Ammon's horn (tissue), 1 donor: ENCODE measurements at regions not wholly inside any gene's neighbourhood (a gene's known extent, or its start where the extent isn't known, plus 50 kb on each side); places are given as distances from the start of the nearest gene placed in this dataset.

Experiments used
- DNase-seq: peaks from one replicate; pipeline ENCODE4 v3.0.0-alpha.2; 2016; ENCODE audit warnings: low spot score

DNA sequence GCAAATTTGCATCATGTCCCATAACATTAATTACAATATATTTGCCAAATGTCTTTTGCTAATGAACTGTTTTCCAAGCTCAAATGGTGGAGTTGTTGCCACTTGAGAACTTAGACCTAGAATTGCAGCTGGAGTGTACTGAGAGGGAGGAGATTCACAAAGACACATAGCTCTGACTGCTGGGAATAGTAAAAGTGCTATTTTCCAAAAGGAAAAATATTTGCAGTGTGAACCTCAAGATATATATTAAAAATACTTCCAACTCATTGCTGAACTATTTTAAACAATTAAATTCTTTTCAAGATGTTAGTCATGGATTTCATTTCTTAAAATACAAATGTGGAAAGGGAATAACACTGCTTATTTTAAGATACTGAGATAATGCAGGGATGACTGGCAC lies 666.8 kb upstream of the ARPP21 start:
- DNase-seq = no peak

DNA sequence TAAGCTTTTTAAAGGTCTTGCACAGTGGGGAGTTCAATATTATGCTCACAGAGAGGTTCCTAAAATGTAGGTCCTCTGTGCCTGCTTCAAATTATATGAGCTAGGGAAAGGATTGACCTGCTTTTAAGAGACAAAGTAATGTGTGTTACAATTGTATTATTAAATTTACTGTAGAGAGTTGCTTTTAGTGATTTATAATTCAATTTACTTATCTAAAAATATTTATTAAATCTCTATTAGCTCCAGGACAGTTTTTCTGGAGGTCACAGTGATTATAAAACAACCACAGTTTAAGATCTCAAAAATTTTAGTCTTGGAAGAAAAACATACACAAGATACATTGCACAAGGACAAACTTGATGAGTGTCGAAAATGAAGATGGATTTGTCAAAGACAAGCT lies 665.7 kb upstream of the ARPP21 start:
- DNase-seq = no peak

DNA sequence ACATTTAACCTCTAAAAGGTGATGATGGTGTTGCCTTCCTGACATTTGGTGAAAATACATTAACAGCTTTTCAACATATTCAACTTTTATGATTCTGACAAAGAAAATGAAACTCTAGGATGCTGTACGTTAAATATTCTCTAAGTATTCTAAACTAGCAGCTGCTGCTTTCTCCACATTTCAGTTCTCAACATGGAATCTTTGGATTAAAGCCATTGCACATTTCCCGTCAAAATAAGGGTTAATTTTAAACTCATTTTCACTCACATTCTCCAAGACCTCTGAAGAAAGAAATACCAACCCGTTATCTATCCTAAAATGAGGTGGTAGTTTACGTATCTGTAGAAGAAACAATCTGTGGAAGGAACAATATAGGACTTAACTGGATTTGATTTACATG lies 655.7 kb upstream of the ARPP21 start:
- no peak for DNase-seq

DNA sequence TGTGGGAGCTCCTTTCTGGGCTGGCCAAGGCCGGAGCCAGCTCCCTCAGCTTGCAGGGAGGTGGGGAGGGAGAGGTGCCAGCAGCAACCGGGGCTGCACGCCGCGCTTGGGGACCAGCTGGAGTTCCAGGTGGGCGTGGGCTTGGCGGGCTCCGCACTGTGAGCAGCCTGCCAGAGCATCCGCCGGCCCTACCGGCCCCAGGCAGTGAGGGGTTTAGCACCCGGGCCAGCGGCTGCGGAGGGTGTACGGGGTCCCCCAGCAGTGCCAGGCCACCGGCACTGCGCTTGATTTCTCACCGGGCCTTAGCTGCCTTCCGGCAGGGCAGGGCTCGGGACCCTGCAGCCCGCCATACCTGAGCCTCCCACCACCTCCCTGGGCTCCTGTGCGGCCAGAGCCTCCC lies 651.0 kb upstream of the ARPP21 start:
- no peak for DNase-seq

GRCh38 chr3:34995796-34996430 lies 643.4 kb upstream of the ARPP21 start:
- DNase-seq = no peak

DNA sequence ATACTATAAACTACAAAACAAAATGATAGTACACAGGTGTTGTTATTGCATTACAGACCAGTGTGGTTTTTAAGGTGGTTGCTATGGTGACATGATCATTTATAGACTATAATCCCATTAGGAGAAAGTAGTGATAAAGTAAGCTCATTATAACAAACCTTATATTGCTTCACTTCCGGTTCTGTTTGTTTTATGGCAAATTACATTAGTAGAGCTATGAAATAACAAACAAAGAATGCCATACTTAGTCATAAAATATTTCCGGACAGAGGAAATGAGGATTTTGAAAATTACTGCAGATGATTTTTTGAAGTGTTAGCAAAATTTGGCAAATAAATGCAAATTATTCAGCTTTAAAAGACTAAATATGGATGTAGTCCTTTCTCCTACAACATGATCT lies 640.4 kb upstream of the ARPP21 start:
- no peak for DNase-seq

- no peak for DNase-seq
These were observed 627.1 kb upstream of the ARPP21 start for GRCh38 chr3:35012214-35012613.

DNA sequence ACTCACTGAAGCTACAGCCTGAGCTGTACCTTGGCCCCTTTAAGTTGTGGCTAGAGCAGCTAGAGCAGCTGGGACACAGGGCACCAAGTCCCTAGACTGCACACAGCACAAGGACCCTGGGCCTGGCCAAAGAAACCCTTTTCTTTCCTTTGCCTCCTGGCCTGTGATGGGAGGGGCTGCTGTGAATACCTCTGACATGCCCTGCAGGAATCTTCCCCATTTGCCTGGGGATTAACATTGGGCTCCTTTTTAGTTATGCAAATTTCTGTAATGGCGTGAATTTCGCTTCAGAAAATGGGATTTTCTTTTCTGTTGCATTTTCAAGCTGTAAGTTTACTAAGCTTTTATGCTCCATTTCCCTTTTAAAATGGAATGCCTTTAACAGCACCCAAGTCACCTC lies 611.2 kb upstream of the ARPP21 start:
- no peak for DNase-seq

- DNase-seq = no peak
These were observed 596.9 kb upstream of the ARPP21 start for GRCh38 chr3:35042210-35042991.

- no peak for DNase-seq
These were observed 596.3 kb upstream of the ARPP21 start for GRCh38 chr3:35043040-35043439.

- DNase-seq = no peak
These were observed 595.1 kb upstream of the ARPP21 start for GRCh38 chr3:35044190-35044589.

- DNase-seq = no peak
These were observed 594.2 kb upstream of the ARPP21 start for GRCh38 chr3:35045118-35045517.

- no peak for DNase-seq
These were observed 574.6 kb upstream of the ARPP21 start for GRCh38 chr3:35064761-35065160.

DNA sequence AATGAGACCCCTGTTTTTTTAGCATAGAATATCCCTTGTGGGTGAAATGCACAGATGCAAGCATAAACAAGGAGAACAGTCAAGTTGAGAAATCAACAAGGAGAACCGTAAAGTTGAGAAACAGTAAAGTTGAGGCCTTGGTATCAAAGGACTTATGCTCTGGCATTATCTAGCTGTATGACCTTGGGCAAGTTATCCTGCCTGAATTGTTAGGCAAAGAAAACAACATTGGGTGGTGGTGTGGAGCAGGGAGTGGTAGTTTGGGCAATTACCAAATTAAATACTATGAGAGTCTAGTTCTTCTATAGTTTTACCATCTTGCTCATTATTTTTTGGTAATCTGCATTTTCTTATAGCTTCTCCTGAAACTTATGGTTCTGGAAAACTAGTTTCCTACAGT lies 573.4 kb upstream of the ARPP21 start:
- DNase-seq = no peak

GRCh38 chr3:35067750-35068149 lies 571.6 kb upstream of the ARPP21 start:
- no peak for DNase-seq

DNA sequence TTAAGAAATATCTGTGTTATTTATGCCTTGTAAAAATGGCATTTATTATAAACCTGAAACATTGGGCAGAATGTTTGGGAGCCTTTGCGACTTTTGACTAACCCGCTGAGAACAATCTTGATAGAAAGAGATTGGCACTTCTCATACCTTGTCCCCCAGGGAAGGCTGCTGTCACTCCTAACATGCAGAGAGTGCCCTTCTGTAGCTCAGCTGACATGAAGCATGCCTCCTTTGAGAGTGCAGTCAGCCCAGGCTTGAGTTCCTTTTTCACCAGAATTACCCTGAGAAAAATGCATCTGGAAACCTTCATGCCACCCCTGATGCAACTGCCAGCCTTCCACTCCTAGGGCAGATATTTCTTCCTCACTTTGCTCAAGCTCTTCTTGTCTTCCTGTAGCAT lies 569.2 kb upstream of the ARPP21 start:
- DNase-seq = no peak

DNA sequence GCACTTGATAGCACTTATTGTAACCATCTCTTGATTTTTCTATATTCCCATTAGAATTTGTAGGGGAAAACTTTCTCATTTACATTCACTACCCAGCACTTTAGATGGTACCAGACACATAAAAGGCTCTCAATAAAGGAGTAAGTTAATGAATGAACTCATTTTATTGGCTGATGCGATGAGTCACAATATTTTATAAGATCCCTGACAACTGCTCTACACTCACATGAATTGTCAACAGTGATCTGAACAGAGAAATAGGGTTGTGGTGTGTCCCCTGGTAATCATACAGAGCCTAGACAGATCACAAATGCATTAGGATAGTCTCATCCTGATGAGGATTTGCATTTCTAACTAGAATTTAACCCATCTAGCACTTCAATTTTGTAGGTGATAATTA lies 567.6 kb upstream of the ARPP21 start:
- DNase-seq = no peak

GRCh38 chr3:35078780-35079179 lies 560.5 kb upstream of the ARPP21 start:
- DNase-seq = no peak

DNA sequence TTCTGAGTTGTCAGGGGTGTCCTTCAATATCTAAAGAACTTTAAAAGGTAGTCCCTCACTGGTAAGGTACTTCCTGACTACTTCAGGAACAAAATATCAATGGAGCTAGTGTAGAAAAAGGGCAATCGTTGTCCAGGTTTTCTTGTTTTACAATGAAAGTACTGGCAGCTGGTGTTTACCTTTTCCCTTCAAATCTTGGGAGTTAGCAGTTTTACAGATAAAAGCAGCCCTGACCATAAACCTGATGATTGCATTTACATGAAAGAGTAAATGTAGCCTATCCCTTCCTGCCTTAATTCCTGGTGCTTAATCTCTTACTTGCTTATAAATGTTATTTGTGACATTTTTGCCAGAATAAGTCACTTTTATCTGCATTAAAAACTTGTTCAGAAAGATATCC lies 559.9 kb upstream of the ARPP21 start:
- no peak for DNase-seq

GRCh38 chr3:35081899-35082298 lies 557.4 kb upstream of the ARPP21 start:
- no peak for DNase-seq

DNA sequence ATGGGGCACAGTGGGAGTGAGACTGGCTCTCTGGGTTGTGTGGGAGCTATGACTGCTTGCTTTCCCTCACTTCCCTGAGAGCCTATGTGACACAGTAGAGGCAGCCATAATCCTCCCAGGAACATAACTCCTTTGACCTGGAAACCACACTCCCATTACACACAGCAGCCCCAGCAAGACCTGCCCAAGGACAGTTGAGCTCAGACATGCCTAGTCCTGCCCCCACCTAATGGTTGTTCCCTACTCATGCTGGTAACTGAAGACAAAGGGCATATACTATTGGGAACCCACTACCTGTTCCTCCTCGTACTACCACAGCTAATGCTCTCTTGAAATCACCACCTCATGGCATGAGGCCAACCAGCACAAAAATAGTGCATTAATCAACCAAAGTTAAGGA lies 550.4 kb upstream of the ARPP21 start:
- no peak for DNase-seq

DNA sequence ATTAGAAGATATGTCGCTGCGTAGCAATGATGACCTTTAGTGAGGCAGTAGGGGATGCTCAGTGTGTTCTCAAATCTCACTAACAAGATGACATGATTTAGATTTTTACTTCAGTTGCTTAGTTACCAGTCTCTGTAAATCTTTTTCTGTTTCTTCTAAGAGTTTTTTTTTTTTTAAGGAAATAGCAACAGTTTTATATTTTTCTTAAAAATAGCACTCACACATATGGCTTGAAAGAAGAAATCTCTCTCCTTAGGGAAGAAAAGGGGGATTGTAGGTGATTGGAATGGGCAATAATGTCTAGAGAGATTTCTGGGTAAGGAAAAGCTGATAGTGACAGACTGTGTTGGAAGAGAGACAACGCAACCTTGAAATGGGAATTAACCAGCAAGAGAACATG lies 524.6 kb upstream of the ARPP21 start:
- no peak for DNase-seq

- DNase-seq = no peak
These were observed 519.3 kb upstream of the ARPP21 start for GRCh38 chr3:35120026-35120425.

DNA sequence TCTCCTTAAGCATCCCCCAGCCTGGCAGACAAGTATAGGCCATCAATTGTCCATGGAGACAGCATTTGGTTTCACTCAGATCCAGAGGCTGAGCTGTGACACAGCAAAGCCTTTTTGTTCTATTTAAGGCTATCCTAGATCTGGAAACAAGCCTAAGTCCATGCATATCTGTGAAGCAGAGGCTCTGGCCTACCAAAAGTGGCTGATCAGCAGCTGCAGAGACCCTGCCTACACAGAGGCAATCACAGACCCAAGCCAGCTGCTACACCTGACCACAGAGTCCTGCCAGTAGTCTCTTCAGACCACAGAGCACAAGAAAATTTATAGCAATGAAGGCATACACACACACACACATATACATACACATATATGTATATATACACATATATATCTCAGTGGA lies 501.7 kb upstream of the ARPP21 start:
- DNase-seq = no peak
